H9 (cell line): ENCODE measurements at regions not wholly inside any gene's neighbourhood (a gene's known extent, or its start where the extent isn't known, plus 50 kb on each side); places are given as distances from the start of the nearest gene placed in this dataset.

ENCODE experiments used
- DNase-seq: peaks from one replicate; pipeline ENCODE4 v3.0.0-alpha.2; 2017
- H2AFZ ChIP-seq: one replicate; pipeline ENCODE4 v1.6.1; 2013; ENCODE audit warnings: mild to moderate bottlenecking, low read length, control low read depth, moderate library complexity
- H2AK5ac ChIP-seq: 2 replicates; pipeline ENCODE4 v1.6.1; 2013; ENCODE audit warnings: low read length, control low read depth, mixed read lengths; ENCODE audit not compliant: insufficient read length
- H2BK120ac ChIP-seq: one replicate; pipeline ENCODE4 v1.6.1; 2013; ENCODE audit warnings: low read depth, mild to moderate bottlenecking, low read length, control low read depth, inconsistent platforms; ENCODE audit not compliant: poor library complexity, severe bottlenecking
- H2BK12ac ChIP-seq: 2 replicates; pipeline ENCODE4 v1.6.1; 2013; ENCODE audit warnings: low read length, control low read depth, mixed read lengths, low read depth; ENCODE audit not compliant: insufficient read length
- H2BK15ac ChIP-seq: 2 replicates; pipeline ENCODE4 v1.6.1; 2013; ENCODE audit warnings: low read depth, low read length, control low read depth
- H2BK20ac ChIP-seq: one replicate; pipeline ENCODE4 v1.6.1; 2013; ENCODE audit warnings: low read depth, mild to moderate bottlenecking, low read length, control low read depth, inconsistent platforms; ENCODE audit not compliant: poor library complexity, severe bottlenecking
- H2BK5ac ChIP-seq: 2 replicates; pipeline ENCODE4 v1.6.1; 2013; ENCODE audit warnings: low read length, control low read depth, mixed read lengths; ENCODE audit not compliant: insufficient read length
- H3K14ac ChIP-seq: 2 replicates; pipeline ENCODE4 v1.6.1; 2013; ENCODE audit warnings: low read length, control low read depth; ENCODE audit not compliant: insufficient read depth
- H3K18ac ChIP-seq: 2 replicates; pipeline ENCODE4 v1.6.1; 2013; ENCODE audit warnings: low read depth, mild to moderate bottlenecking, mixed read lengths, low read length, control low read depth; ENCODE audit not compliant: insufficient read length
- H3K23ac ChIP-seq: 2 replicates; pipeline ENCODE4 v1.6.1; 2013; ENCODE audit warnings: low read length, control low read depth, mixed read lengths, low read depth; ENCODE audit not compliant: insufficient read length
- H3K23me2 ChIP-seq: 2 replicates; pipeline ENCODE4 v1.6.1; 2013; ENCODE audit warnings: low read depth, mild to moderate bottlenecking, mixed read lengths, low read length, control low read depth; ENCODE audit not compliant: insufficient read length, poor library complexity, severe bottlenecking
- H3K27ac ChIP-seq: 2 replicates; pipeline ENCODE4 v1.5.1; 2013; ENCODE audit warnings: low read length, control low read depth, mixed read lengths, low read depth; ENCODE audit not compliant: insufficient read length
- H3K27me3 ChIP-seq: 2 replicates; pipeline ENCODE4 v1.6.1; 2013; ENCODE audit warnings: low read length, control low read depth, inconsistent platforms; ENCODE audit not compliant: insufficient read depth
- H3K4ac ChIP-seq: 2 replicates; pipeline ENCODE4 v1.6.1; 2013; ENCODE audit warnings: low read depth, mild to moderate bottlenecking, control low read depth, inconsistent platforms, low read length, moderate library complexity
- H3K4me1 ChIP-seq: 2 replicates; pipeline ENCODE4 v1.6.1; 2013; ENCODE audit warnings: low read length, control low read depth, inconsistent platforms; ENCODE audit not compliant: insufficient read depth
- H3K4me2 ChIP-seq: 2 replicates; pipeline ENCODE4 v1.6.1; 2013; ENCODE audit warnings: low read length, control low read depth, mixed read lengths; ENCODE audit not compliant: insufficient read length, insufficient read depth
- H3K56ac ChIP-seq: 2 replicates; pipeline ENCODE4 v1.6.1; 2013; ENCODE audit warnings: low read depth, mild to moderate bottlenecking, mixed read lengths, low read length, control low read depth; ENCODE audit not compliant: insufficient read length
- H3K79me1 ChIP-seq: 2 replicates; pipeline ENCODE4 v1.6.1; 2013; ENCODE audit warnings: low read depth, mild to moderate bottlenecking, moderate library complexity, low read length, control low read depth, inconsistent platforms; ENCODE audit not compliant: insufficient read depth, poor library complexity, severe bottlenecking
- H3K79me2 ChIP-seq: 2 replicates; pipeline ENCODE4 v1.6.1; 2013; ENCODE audit warnings: low read length, control low read depth, inconsistent platforms; ENCODE audit not compliant: insufficient read depth
- H3K9ac ChIP-seq: 2 replicates; pipeline ENCODE4 v1.6.1; 2013; ENCODE audit warnings: low read length, control low read depth, mixed read lengths; ENCODE audit not compliant: insufficient read length; ENCODE audit errors: extremely low read depth
- H3K9me3 ChIP-seq: one replicate; pipeline ENCODE4 v1.6.1; 2013; ENCODE audit warnings: low read depth, low read length, inconsistent platforms; ENCODE audit not compliant: control insufficient read depth
- H3T11ph ChIP-seq: one replicate; pipeline ENCODE4 v1.6.1; 2013; ENCODE audit warnings: mild to moderate bottlenecking, low read length, control low read depth, inconsistent platforms
- H4K20me1 ChIP-seq: one replicate; pipeline ENCODE4 v1.6.1; 2013; ENCODE audit not compliant: control insufficient read depth, insufficient read length, insufficient read depth
- H4K5ac ChIP-seq: 2 replicates; pipeline ENCODE4 v1.6.1; 2013; ENCODE audit warnings: low read depth, mild to moderate bottlenecking, mixed read lengths, low read length, control low read depth; ENCODE audit not compliant: insufficient read length
- H4K8ac ChIP-seq: replicated peaks from 2 replicates; pipeline ENCODE4 v1.6.1; 2013; ENCODE audit warnings: low read length, control low read depth, mixed read lengths, low read depth; ENCODE audit not compliant: insufficient read length
- H4K91ac ChIP-seq: 2 replicates; pipeline ENCODE4 v1.6.1; 2013; ENCODE audit warnings: low read depth, mild to moderate bottlenecking, moderate library complexity, mixed read lengths, low read length, control low read depth; ENCODE audit not compliant: insufficient read length
- H3K27ac Mint-ChIP-seq, 3 experiments: 2 replicates in 2 of 3; 3 replicates in 1 of 3; pipeline ENCODE4 v1.8.0; 2020 to 2021; ENCODE audit warnings: mixed read lengths in 3 of 3, mild to moderate bottlenecking in 1 of 3, moderate library complexity in 1 of 3
- H3K27me3 Mint-ChIP-seq: 2 replicates; pipeline ENCODE4 v1.8.0; 2021; ENCODE audit warnings: low read depth, mild to moderate bottlenecking, moderate library complexity, mixed read lengths
- H3K36me3 Mint-ChIP-seq, 3 experiments: 2 replicates in 2 of 3; 3 replicates in 1 of 3; pipeline ENCODE4 v1.8.0; 2020 to 2021; ENCODE audit warnings: low read depth in 3 of 3, mixed read lengths in 3 of 3; ENCODE audit not compliant: insufficient read depth in 1 of 3
- H3K4me1 Mint-ChIP-seq, 2 experiments: 2 replicates each; pipeline ENCODE4 v1.8.0; 2020; ENCODE audit warnings: mixed read lengths in 2 of 2
- H3K4me3 Mint-ChIP-seq, 2 experiments: 2 replicates in 1 of 2; 3 replicates in 1 of 2; pipeline ENCODE4 v1.8.0; 2020 to 2021; ENCODE audit warnings: mild to moderate bottlenecking in 2 of 2, mixed read lengths in 2 of 2, moderate library complexity in 1 of 2
- H3K9me3 Mint-ChIP-seq, 2 experiments: 2 replicates in 1 of 2; 3 replicates in 1 of 2; pipeline ENCODE4 v1.8.0; 2020; ENCODE audit warnings: mild to moderate bottlenecking in 2 of 2, mixed read lengths in 2 of 2, moderate library complexity in 1 of 2
- CTCF ChIP-seq: fragments of 200-600 bp; sonication (generic); conservative IDR thresholded peaks from 3 replicates; pipeline ENCODE4 v1.8.0; 2021; ENCODE audit warnings: antibody characterized with exemption, mild to moderate bottlenecking
- WGBS: extraction: QIAGEN DNeasy Blood & Tissue Kit; methylation state at CpG from one replicate; pipeline ENCODE4 v1.1.7; 2013; ENCODE audit warnings: missing lambda C conversion rate, low lambda C conversion rate, mixed read lengths; ENCODE audit not compliant: insufficient read length; ENCODE audit errors: extremely low coverage; 5-methylcytosine and 5-hydroxymethylcytosine counted together

GRCh38 chr2:235283246-235283645 is 210.6 kb upstream of the AGAP1 start:
- H3K56ac ChIP-seq = no peak overlapping the region
- no peak overlapping the region for H2BK5ac ChIP-seq
- no peak overlapping the region for H3K4me2 ChIP-seq

More at GRCh38 chr2:235283246-235283645, 210.6 kb upstream of the AGAP1 start:
- DNase-seq = no peak
- Histone ChIP-seq H3K4me1 (no peaks in the 10 kb centered on the region), H3K27me3 (no peaks in the 10 kb centered on the region), H2AK5ac (no peak overlapping the region), H4K5ac (no peak overlapping the region), H2BK15ac (no peak overlapping the region), H3K14ac (no peak overlapping the region), H3K23me2 (no peaks in the 10 kb centered on the region), H3K23ac (no peak overlapping the region), H2AFZ (no peak overlapping the region), H4K8ac (no peak overlapping the region), H2BK20ac (no peak overlapping the region), H3K79me1 (no peaks in the 10 kb centered on the region), H4K91ac (no peak overlapping the region), H3K4ac (no peak overlapping the region), H3K79me2 (no peaks in the 10 kb centered on the region; the same call in 1 of the 2 replicates), H3K27ac (no peak overlapping the region), H4K20me1 (no peaks in the 10 kb centered on the region), H2BK120ac (no peak overlapping the region), H3K18ac (no peak overlapping the region), H3K9ac (no peak overlapping the region), H3K9me3 (no peaks in the 10 kb centered on the region), H3T11ph (no peak overlapping the region), H2BK12ac (no peak overlapping the region)
- H3K4me1 Mint-ChIP-seq = no peaks in the 10 kb centered on the region
- no peaks in the 10 kb centered on the region; a peak in 2 of 5 replicates for H3K9me3 Mint-ChIP-seq
- no peaks in the 10 kb centered on the region; a peak in 1 of 7 replicates for H3K36me3 Mint-ChIP-seq
- H3K4me3 Mint-ChIP-seq = no peak overlapping the region
- TF ChIP-seq CTCF = no peak
- no CpG with 5 or more reads among the region's 2 CpGs for WGBS
- H3K27ac Mint-ChIP-seq = no peak overlapping the region
- H3K27me3 Mint-ChIP-seq = peaks cover 8% of the 10 kb centered on the region
